SIG-M5 treated with dmso at 0.1 percent for 504 hours (cell line): ENCODE measurements at regions not wholly inside any gene's neighbourhood (a gene's known extent, or its start where the extent isn't known, plus 50 kb on each side); places are given as distances from the start of the nearest gene placed in this dataset.
A peak's percentile ranks its signal among the peaks of the same experiment; 100 is the strongest.

Experiments
- DNase-seq: peaks from one replicate; lab custom pipeline; 2025; ENCODE audit not compliant: unreplicated experiment; lab: John Stamatoyannopoulos, UW

GRCh38 chr16:85385463-85386331 lies 227.4 kb upstream of the GSE1 start:
- no peak for DNase-seq

GRCh38 chr16:85386467-85387170 lies 226.5 kb upstream of the GSE1 start:
- DNase-seq = no peak

GRCh38 chr16:85387171-85387507 lies 226.0 kb upstream of the GSE1 start:
- DNase-seq = no peak

GRCh38 chr16:85387731-85388295 lies 225.3 kb upstream of the GSE1 start:
- no peak for DNase-seq

- no peak for DNase-seq
Measured at GRCh38 chr16:85389679-85390470, 223.2 kb upstream of the GSE1 start.

GRCh38 chr16:85390511-85391174 lies 222.5 kb upstream of the GSE1 start:
- peak; percentile 39 for DNase-seq

- no peak for DNase-seq
Measured at GRCh38 chr16:85391175-85391707, 221.9 kb upstream of the GSE1 start.

- DNase-seq = no peak
Measured at GRCh38 chr16:85391769-85392583, 221.1 kb upstream of the GSE1 start.

- no peak for DNase-seq
Measured at GRCh38 chr16:85392756-85393673, 220.1 kb upstream of the GSE1 start.

GRCh38 chr16:85393674-85394451 lies 219.3 kb upstream of the GSE1 start:
- DNase-seq = peak; percentile 9

GRCh38 chr16:85394456-85395206 lies 218.5 kb upstream of the GSE1 start:
- no peak for DNase-seq

- no peak for DNase-seq
Measured at GRCh38 chr16:85395207-85395912, 217.8 kb upstream of the GSE1 start.

GRCh38 chr16:85395913-85396878 lies 216.9 kb upstream of the GSE1 start:
- no peak for DNase-seq

GRCh38 chr16:85396879-85397871 lies 215.9 kb upstream of the GSE1 start:
- DNase-seq = no peak
